Ishikawa (cell line): ENCODE measurements at regions not wholly inside any gene's neighbourhood (a gene's known extent, or its start where the extent isn't known, plus 50 kb on each side); places are given as distances from the start of the nearest gene placed in this dataset.

Source experiments
- CEBPB ChIP-seq: IDR thresholded peaks from 2 replicates; pipeline ENCODE4 v1.6.1; 2012
- CREB1 ChIP-seq: IDR thresholded peaks from 2 replicates; pipeline ENCODE4 v1.6.1; 2012; ENCODE audit warnings: low read depth
- EGR1 ChIP-seq: IDR thresholded peaks from 2 replicates; pipeline ENCODE4 v1.6.1; 2012
- EP300 ChIP-seq: IDR thresholded peaks from 2 replicates; pipeline ENCODE4 v1.6.1; 2012; ENCODE audit warnings: borderline replicate concordance
- FOXM1 ChIP-seq: IDR thresholded peaks from 2 replicates; pipeline ENCODE4 v1.6.1; 2012; ENCODE audit warnings: low read depth, borderline replicate concordance
- MAX ChIP-seq: IDR thresholded peaks from 2 replicates; pipeline ENCODE4 v1.6.1; 2012
- NFIC ChIP-seq: IDR thresholded peaks from 2 replicates; pipeline ENCODE4 v1.6.1; 2012
- RAD21 ChIP-seq: IDR thresholded peaks from 2 replicates; pipeline ENCODE4 v1.6.1; 2012; ENCODE audit warnings: low read depth
- REST ChIP-seq: IDR thresholded peaks from 2 replicates; pipeline ENCODE4 v1.6.1; 2012; ENCODE audit warnings: low read depth, mild to moderate bottlenecking
- TAF1 ChIP-seq: IDR thresholded peaks from 2 replicates; pipeline ENCODE4 v1.6.1; 2012; ENCODE audit warnings: low read depth, mild to moderate bottlenecking
- TCF12 ChIP-seq: IDR thresholded peaks from 2 replicates; pipeline ENCODE4 v1.6.1; 2012; ENCODE audit warnings: low read depth
- TEAD4 ChIP-seq: IDR thresholded peaks from 2 replicates; pipeline ENCODE4 v1.6.1; 2012
- USF1 ChIP-seq: IDR thresholded peaks from 2 replicates; pipeline ENCODE4 v1.6.1; 2012
- YY1 ChIP-seq: IDR thresholded peaks from 2 replicates; pipeline ENCODE4 v1.6.1; 2012; ENCODE audit warnings: low read depth
- ZBTB7A ChIP-seq: IDR thresholded peaks from 2 replicates; pipeline ENCODE4 v1.6.1; 2012; ENCODE audit warnings: low read depth

GRCh38 chr1:106447466-106447865 lies 609.0 kb upstream of the PRMT6 start:
- no peak for TF ChIP-seq YY1
- no peak for TF ChIP-seq RAD21
- TF ChIP-seq EP300, result no peak
- no peak for TF ChIP-seq EGR1
- no peak for TF ChIP-seq NFIC
- TF ChIP-seq CEBPB, result no peak
- TF ChIP-seq USF1, result no peak
- no peak for TF ChIP-seq ZBTB7A
- no peak for TF ChIP-seq FOXM1
- no peak for TF ChIP-seq TEAD4
- no peak for TF ChIP-seq TCF12
- TF ChIP-seq CREB1, result no peak
- TF ChIP-seq REST, result no peak
- TF ChIP-seq MAX, result no peak

GRCh38 chr1:106456832-106457231 lies 599.6 kb upstream of the PRMT6 start:
- TF ChIP-seq TCF12 (no peak), YY1 (no peak), EP300 (no peak), RAD21 (no peak), TEAD4 (no peak)

- TF ChIP-seq EGR1, result no peak
- TF ChIP-seq YY1, result no peak
Measured at GRCh38 chr1:106457368-106457767, 599.1 kb upstream of the PRMT6 start.

- TF ChIP-seq NFIC (no peak), USF1 (no peak), CREB1 (no peak), TAF1 (no peak), CEBPB (no peak), FOXM1 (no peak), EGR1 (no peak), RAD21 (no peak), REST (no peak), TCF12 (no peak)
Measured at GRCh38 chr1:106458866-106459265, 597.6 kb upstream of the PRMT6 start.

- TF ChIP-seq MAX, result no peak
- peak; percentile 39; the same call in 1 of the 2 replicates for TF ChIP-seq CEBPB
- TF ChIP-seq NFIC, result no peak
- no peak for TF ChIP-seq CREB1
Measured at GRCh38 chr1:106459418-106459817, 597.1 kb upstream of the PRMT6 start.

GRCh38 chr1:106465666-106466065 lies 590.8 kb upstream of the PRMT6 start:
- no peak for TF ChIP-seq TAF1
- TF ChIP-seq CEBPB, result no peak
- no peak for TF ChIP-seq EGR1
- TF ChIP-seq NFIC, result no peak
- no peak for TF ChIP-seq REST
- no peak for TF ChIP-seq TCF12
- no peak for TF ChIP-seq TEAD4
